Transverse colon (tissue), 4 donors: ENCODE measurements at regions not wholly inside any gene's neighbourhood (a gene's known extent, or its start where the extent isn't known, plus 50 kb on each side); places are given as distances from the start of the nearest gene placed in this dataset.

Source experiments
- EP300 ChIP-seq: sonication (generic); formaldehyde crosslinking; IDR thresholded peaks from one replicate; pipeline ENCODE4 v1.6.1; 2017; ENCODE audit warnings: antibody characterized with exemption, low read depth
- POLR2A ChIP-seq: fragments of 450-650 bp; IDR thresholded peaks from one replicate; pipeline ENCODE4 v1.6.1; 2016; ENCODE audit warnings: antibody characterized with exemption, mild to moderate bottlenecking, moderate library complexity
- POLR2AphosphoS5 ChIP-seq, 3 donors: sonication (generic); formaldehyde crosslinking; IDR thresholded peaks; one replicate each; pipeline ENCODE4 v1.6.1; 2016; ENCODE audit warnings: antibody characterized with exemption in 3 of 3
- TF ChIP-seq, protein P1 (sequence below), 5 experiments: fragments of 200-600 bp in 3 of 5; fragments of 450-650 bp in 2 of 5; sonication (generic) in 3 of 5; IDR thresholded peaks; 1 replicate in 2 of 5; 2 replicates in 3 of 5; pipeline ENCODE4 v1.5.1; 2016 to 2017; ENCODE audit warnings: antibody characterized with exemption in 5 of 5, inconsistent platforms in 3 of 5, mild to moderate bottlenecking in 2 of 5, moderate library complexity in 1 of 5

DNA sequence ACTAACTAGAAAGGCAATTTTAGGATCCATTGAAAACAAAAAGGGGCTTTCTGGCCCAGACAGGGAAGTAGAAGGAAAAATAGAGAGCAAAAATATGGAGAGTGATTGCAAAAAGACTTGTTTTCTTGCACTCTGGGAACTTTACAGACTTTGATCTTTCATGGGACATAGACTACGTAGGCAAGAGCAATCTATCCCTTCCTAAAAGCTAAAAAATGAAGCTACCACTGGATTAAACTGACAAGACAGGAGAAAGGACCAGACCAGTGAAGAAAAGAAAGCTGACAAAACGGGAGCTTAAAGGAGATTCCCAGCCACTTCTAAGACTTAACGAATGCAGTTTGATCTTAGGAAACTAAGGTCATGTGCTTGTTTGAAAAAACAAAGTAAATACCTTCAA, 524.5 kb downstream of the KLF5 start:
- TF ChIP-seq, protein P1, sequence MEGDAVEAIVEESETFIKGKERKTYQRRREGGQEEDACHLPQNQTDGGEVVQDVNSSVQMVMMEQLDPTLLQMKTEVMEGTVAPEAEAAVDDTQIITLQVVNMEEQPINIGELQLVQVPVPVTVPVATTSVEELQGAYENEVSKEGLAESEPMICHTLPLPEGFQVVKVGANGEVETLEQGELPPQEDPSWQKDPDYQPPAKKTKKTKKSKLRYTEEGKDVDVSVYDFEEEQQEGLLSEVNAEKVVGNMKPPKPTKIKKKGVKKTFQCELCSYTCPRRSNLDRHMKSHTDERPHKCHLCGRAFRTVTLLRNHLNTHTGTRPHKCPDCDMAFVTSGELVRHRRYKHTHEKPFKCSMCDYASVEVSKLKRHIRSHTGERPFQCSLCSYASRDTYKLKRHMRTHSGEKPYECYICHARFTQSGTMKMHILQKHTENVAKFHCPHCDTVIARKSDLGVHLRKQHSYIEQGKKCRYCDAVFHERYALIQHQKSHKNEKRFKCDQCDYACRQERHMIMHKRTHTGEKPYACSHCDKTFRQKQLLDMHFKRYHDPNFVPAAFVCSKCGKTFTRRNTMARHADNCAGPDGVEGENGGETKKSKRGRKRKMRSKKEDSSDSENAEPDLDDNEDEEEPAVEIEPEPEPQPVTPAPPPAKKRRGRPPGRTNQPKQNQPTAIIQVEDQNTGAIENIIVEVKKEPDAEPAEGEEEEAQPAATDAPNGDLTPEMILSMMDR (IDR thresholded peaks at IDR 0.05), result no peak
- TF ChIP-seq EP300, result no peak
- TF ChIP-seq POLR2A, result no peak
- no peak for TF ChIP-seq POLR2AphosphoS5 (IDR thresholded peaks at IDR 0.05)
